Peyer's patch (tissue), 4 donors: ENCODE measurements at regions not wholly inside any gene's neighbourhood (a gene's known extent, or its start where the extent isn't known, plus 50 kb on each side); places are given as distances from the start of the nearest gene placed in this dataset.
"Not testable (repeated sequence)": the region's sequence is repeated elsewhere in the genome, so short reads cannot be mapped to it uniquely, and the experiment has no call there.

Source experiments
- DNase-seq, 3 donors: peaks; one replicate each; pipeline ENCODE4 v3.0.0-alpha.2; 2017 to 2019
- H3K27ac ChIP-seq, 4 donors: fragments of 200-600 bp; sonication (generic); one replicate each; pipeline ENCODE4 v1.5.1; 2016 to 2019
- H3K27me3 ChIP-seq, 2 donors: fragments of 200-600 bp; sonication (generic); one replicate each; pipeline ENCODE4 v1.5.1; 2019
- H3K36me3 ChIP-seq, 3 donors: fragments of 200-600 bp; sonication (generic); one replicate each; pipeline ENCODE4 v1.5.1; 2016 to 2019
- H3K4me1 ChIP-seq, 4 donors: fragments of 200-600 bp; sonication (generic); one replicate each; pipeline ENCODE4 v1.5.1; 2016 to 2019
- H3K4me3 ChIP-seq, 4 donors: fragments of 200-600 bp; sonication (generic); 1 replicate in 3 of 4; 2 replicates in 1 of 4; pipeline ENCODE4 v1.5.1; 2016 to 2019; ENCODE audit warnings: mild to moderate bottlenecking in 1 of 4
- H3K9me3 ChIP-seq, 4 donors: fragments of 200-600 bp; sonication (generic); one replicate each; pipeline ENCODE4 v1.5.1; 2016 to 2019; ENCODE audit warnings: mild to moderate bottlenecking in 1 of 4
- CTCF ChIP-seq, 6 experiments: fragments of 450-650 bp in 4 of 6; fragments of 200-600 bp in 2 of 6; sonication (generic) in 1 of 6; IDR thresholded peaks; one replicate each; pipeline ENCODE4 v1.5.1; 2017 to 2019; ENCODE audit warnings: antibody characterized with exemption in 6 of 6, mild to moderate bottlenecking in 3 of 6, moderate library complexity in 1 of 6
- POLR2A ChIP-seq, 2 donors: fragments of 450-650 bp; IDR thresholded peaks; one replicate each; pipeline ENCODE4 v1.5.1; 2017; ENCODE audit warnings: antibody characterized with exemption in 2 of 2, mild to moderate bottlenecking in 2 of 2, moderate library complexity in 2 of 2

- Histone ChIP-seq H3K9me3 (no peaks in the 10 kb centered on the region), H3K4me3 (no peak overlapping the region), H3K4me1 (no peaks in the 10 kb centered on the region), H3K27me3 (no peaks in the 10 kb centered on the region), H3K27ac (no peak overlapping the region), H3K36me3 (no peaks in the 10 kb centered on the region)
- DNase-seq, result no peak
- TF ChIP-seq CTCF (IDR thresholded peaks at IDR 0.05), result no peak
- TF ChIP-seq POLR2A (IDR thresholded peaks at IDR 0.05), result no peak
Measured at GRCh38 chr11:25456211-25456610, 875.7 kb upstream of the ANO3 start.

- Histone ChIP-seq H3K27me3 (no peaks in the 10 kb centered on the region), H3K4me3 (no peak overlapping the region), H3K4me1 (no peaks in the 10 kb centered on the region), H3K9me3 (no peaks in the 10 kb centered on the region), H3K36me3 (no peaks in the 10 kb centered on the region), H3K27ac (no peak overlapping the region)
- no peak for DNase-seq
- TF ChIP-seq POLR2A (IDR thresholded peaks at IDR 0.05) (no peak), CTCF (IDR thresholded peaks at IDR 0.05) (no peak)
Measured at GRCh38 chr11:25483915-25484635, 847.9 kb upstream of the ANO3 start.

- no peak overlapping the region for H3K27ac ChIP-seq
- no peaks in the 10 kb centered on the region for H3K36me3 ChIP-seq
- no peaks in the 10 kb centered on the region for H3K9me3 ChIP-seq
- TF ChIP-seq POLR2A (IDR thresholded peaks at IDR 0.05), result no peak
- no peak for TF ChIP-seq CTCF (IDR thresholded peaks at IDR 0.05)
- no peak overlapping the region for H3K4me3 ChIP-seq
- no peaks in the 10 kb centered on the region for H3K27me3 ChIP-seq
- DNase-seq, result no peak
- no peaks in the 10 kb centered on the region for H3K4me1 ChIP-seq
Measured at GRCh38 chr11:25485315-25485714, 846.6 kb upstream of the ANO3 start.

- H3K9me3 ChIP-seq, H3K4me3 ChIP-seq, DNase-seq: not testable (repeated sequence)
Measured at GRCh38 chr11:25486338-25486737, 845.6 kb upstream of the ANO3 start.

GRCh38 chr11:25488176-25488575 lies 843.8 kb upstream of the ANO3 start:
- H3K4me1 ChIP-seq, DNase-seq, H3K27ac ChIP-seq, H3K9me3 ChIP-seq, H3K4me3 ChIP-seq, H3K27me3 ChIP-seq, H3K36me3 ChIP-seq: not testable (repeated sequence)

More at GRCh38 chr11:25486338-25486737, 845.6 kb upstream of the ANO3 start:
- H3K27me3 ChIP-seq, H3K4me1 ChIP-seq, H3K36me3 ChIP-seq, H3K27ac ChIP-seq: not testable (repeated sequence)

DNA sequence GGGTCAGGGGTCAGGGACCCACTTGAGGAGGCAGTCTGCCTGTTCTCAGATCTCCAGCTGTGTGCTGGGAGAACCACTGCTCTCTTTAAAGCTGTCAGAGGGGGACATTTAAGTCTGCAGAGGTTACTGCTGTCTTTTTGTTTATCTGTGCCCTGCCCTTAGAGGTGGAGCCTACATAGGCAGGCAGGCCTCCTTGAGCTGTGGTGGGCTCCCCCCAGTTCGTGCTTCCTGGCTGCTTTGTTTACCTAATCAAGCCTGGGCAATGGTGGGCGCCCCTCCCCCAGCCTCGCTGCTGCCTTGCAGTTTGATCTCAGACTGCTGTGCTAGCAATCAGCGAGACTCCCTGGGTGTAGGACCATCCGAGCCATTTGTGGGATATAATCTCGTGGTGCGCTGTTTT lies 830.5 kb upstream of the ANO3 start:
- H3K27ac ChIP-seq, H3K4me1 ChIP-seq, DNase-seq, H3K9me3 ChIP-seq, H3K27me3 ChIP-seq, H3K4me3 ChIP-seq, H3K36me3 ChIP-seq: not testable (repeated sequence)

- H3K27me3 ChIP-seq, result no peaks in the 10 kb centered on the region
- DNase-seq, result no peak
- no peak overlapping the region for H3K4me3 ChIP-seq
- no peak for TF ChIP-seq CTCF (IDR thresholded peaks at IDR 0.05)
- no peak for TF ChIP-seq POLR2A (IDR thresholded peaks at IDR 0.05)
- no peaks in the 10 kb centered on the region for H3K4me1 ChIP-seq
- no peak overlapping the region for H3K27ac ChIP-seq
- no peaks in the 10 kb centered on the region for H3K36me3 ChIP-seq
- no peaks in the 10 kb centered on the region for H3K9me3 ChIP-seq
Measured at GRCh38 chr11:25515576-25515975, 816.4 kb upstream of the ANO3 start.
